ENCODE measurements at regions not wholly inside any gene's neighbourhood (a gene's known extent, or its start where the extent isn't known, plus 50 kb on each side); places are given as distances from the start of the nearest gene placed in this dataset.
A peak's percentile ranks its signal among the peaks of the same experiment; 100 is the strongest.
"Not testable (repeated sequence)": the region's sequence is repeated elsewhere in the genome, so short reads cannot be mapped to it uniquely, and the experiment has no call there.

- DNase-seq (ENCODE audit: low spot score); POLR2A ChIA-PET; H3K79me2 ChIP-seq (ENCODE audit: insufficient read depth, low read length); H3K4me2 ChIP-seq (ENCODE audit: low read depth, low read length); H3K27ac ChIP-seq (ENCODE audit: extremely low read length, insufficient read depth, low read length); H4K20me1 ChIP-seq (ENCODE audit: insufficient read depth, low read length); H3K36me3 ChIP-seq (replicated peaks in 1 of 2; ENCODE audit: control insufficient read depth in 1 of 2, insufficient read depth in 2 of 2, low read length in 2 of 2); H3K4me3 ChIP-seq (replicated peaks in 1 of 3; ENCODE audit: insufficient read depth in 1 of 3, low read depth in 2 of 3, low read length in 3 of 3); in situ Hi-C loops (cut with HindIII; ENCODE audit: extremely low pct_ligation_motif_present, low pct_unique_long_range_greater_than_20kb); H3K9ac ChIP-seq (ENCODE audit: insufficient read depth, low read depth, low read length); H3K9me3 ChIP-seq (ENCODE audit: low read length); ATAC-seq; H2AFZ ChIP-seq (ENCODE audit: low read length); H3K27me3 ChIP-seq (ENCODE audit: control insufficient read depth in 1 of 2, insufficient read depth in 2 of 2, low read length in 2 of 2); intact Hi-C loops (cut with micrococcal nuclease; ENCODE audit: unreplicated experiment); BruUV-seq (replicated peaks); FAIRE-seq; CTCF ChIA-PET (ENCODE audit: low intra/inter-chr PET ratio, low total read pairs); H3K4me1 ChIP-seq (ENCODE audit: insufficient read depth, low read length): not testable (repeated sequence)
- 2% methylated on average over 5 of the region's 5 CpGs for WGBS (ENCODE audit: low lambda C conversion rate)
- peak; percentile 24; the same call in 1 of the 2 replicates for TF ChIP-seq ZNF768 (CRISPR knock-in tag; IDR thresholded peaks at IDR 0.05)
These were observed 818.6 kb downstream of the TMEM121 start for GRCh38 chr14:106344791-106345479.

- Histone ChIP-seq H3K27me3 (ENCODE audit: control insufficient read depth in 1 of 2, insufficient read depth in 2 of 2, low read length in 2 of 2) (no peaks in the 10 kb centered on the region), H3K79me2 (ENCODE audit: insufficient read depth, low read length) (no peaks in the 10 kb centered on the region), H3K9me3 (ENCODE audit: low read length) (no peaks in the 10 kb centered on the region), H3K4me1 (ENCODE audit: insufficient read depth, low read length) (no peaks in the 10 kb centered on the region), H3K4me3 (replicated peaks in 1 of 3; ENCODE audit: insufficient read depth in 1 of 3, low read depth in 2 of 3, low read length in 3 of 3) (no peak overlapping the region), H3K36me3 (replicated peaks in 1 of 2; ENCODE audit: control insufficient read depth in 1 of 2, insufficient read depth in 2 of 2, low read length in 2 of 2) (no peaks in the 10 kb centered on the region), H3K4me2 (ENCODE audit: low read depth, low read length) (no peak overlapping the region), H2AFZ (ENCODE audit: low read length) (no peak overlapping the region), H3K9ac (ENCODE audit: insufficient read depth, low read depth, low read length) (no peak overlapping the region), H3K27ac (ENCODE audit: extremely low read length, insufficient read depth, low read length) (no peak overlapping the region), H4K20me1 (ENCODE audit: insufficient read depth, low read length) (no peaks in the 10 kb centered on the region)
- ATAC-seq: no peak
- intact Hi-C loops (cut with micrococcal nuclease; ENCODE audit: unreplicated experiment) (no loop called here), in situ Hi-C loops (cut with HindIII; ENCODE audit: extremely low pct_ligation_motif_present, low pct_unique_long_range_greater_than_20kb) (no loop called here)
- no peak for TF ChIP-seq ZNF574 (CRISPR knock-in tag; IDR thresholded peaks at IDR 0.05)
- TF ChIP-seq MNT (IDR thresholded peaks at IDR 0.05): peak; percentile 64; the same call in 1 of the 2 replicates
- no peak for TF ChIP-seq AGO2 (optimal IDR thresholded peaks at IDR 0.05; ENCODE audit: low read depth, low read length)
- CTCF ChIA-PET (ENCODE audit: low intra/inter-chr PET ratio, low total read pairs): no interaction called here
- no peak for FAIRE-seq
- 11% methylated on average over 8 of the region's 8 CpGs for WGBS (ENCODE audit: low lambda C conversion rate)
- no TSS peak for BruUV-seq (replicated peaks)
- no peak for DNase-seq (ENCODE audit: low spot score)
- POLR2A ChIA-PET: no interaction called here
These were observed 819.7 kb downstream of the TMEM121 start for GRCh38 chr14:106346084-106346483.

All from HepG2 (cell line).